KMS-11 (cell line): ENCODE measurements at regions not wholly inside any gene's neighbourhood (a gene's known extent, or its start where the extent isn't known, plus 50 kb on each side); places are given as distances from the start of the nearest gene placed in this dataset.

Source experiments
- H2AFZ ChIP-seq: fragments of 200-600 bp; sonication (generic); 2 replicates; pipeline ENCODE4 v1.6.1; 2016; ENCODE audit warnings: antibody characterized with exemption, mixed run types, low read depth
- H3K27ac ChIP-seq: fragments of 200-600 bp; sonication (generic); 2 replicates; pipeline ENCODE4 v1.6.1; 2016; ENCODE audit warnings: mild to moderate bottlenecking, mixed run types
- H3K27me3 ChIP-seq: fragments of 200-600 bp; sonication (generic); 2 replicates; pipeline ENCODE4 v1.6.1; 2017; ENCODE audit warnings: mild to moderate bottlenecking, low read depth, mixed run types, moderate library complexity; ENCODE audit not compliant: insufficient read depth
- H3K36me3 ChIP-seq: fragments of 200-600 bp; sonication (generic); 2 replicates; pipeline ENCODE4 v1.6.1; 2017; ENCODE audit warnings: mild to moderate bottlenecking, mixed run types; ENCODE audit not compliant: insufficient read depth
- H3K4me1 ChIP-seq: fragments of 200-600 bp; sonication (generic); 2 replicates; pipeline ENCODE4 v1.6.1; 2016; ENCODE audit warnings: mild to moderate bottlenecking, low read depth, mixed run types; ENCODE audit not compliant: poor library complexity, severe bottlenecking
- H3K4me2 ChIP-seq: fragments of 200-600 bp; sonication (generic); 2 replicates; pipeline ENCODE4 v1.7.0; 2016; ENCODE audit warnings: mild to moderate bottlenecking, mixed run types
- H3K4me3 ChIP-seq: fragments of 200-600 bp; sonication (generic); IDR thresholded peaks from 2 replicates; pipeline ENCODE4 v1.6.1; 2017; ENCODE audit warnings: low read depth, low read length, mixed read lengths; ENCODE audit not compliant: insufficient read depth
- H3K79me2 ChIP-seq: fragments of 200-600 bp; sonication (generic); 2 replicates; pipeline ENCODE4 v1.6.1; 2016; ENCODE audit warnings: low read depth, mixed run types; ENCODE audit not compliant: insufficient read depth
- H3K9ac ChIP-seq: fragments of 200-600 bp; sonication (generic); 2 replicates; pipeline ENCODE4 v1.6.1; 2016; ENCODE audit warnings: mild to moderate bottlenecking, mixed run types
- H4K20me1 ChIP-seq: fragments of 200-600 bp; sonication (generic); 2 replicates; pipeline ENCODE4 v1.6.1; 2016; ENCODE audit warnings: mild to moderate bottlenecking, mixed run types; ENCODE audit not compliant: insufficient read depth
- TF ChIP-seq, protein P1 (sequence below): fragments of 200-600 bp; sonication (generic); conservative IDR thresholded peaks from 2 replicates; pipeline ENCODE4 v1.6.1; 2017; ENCODE audit warnings: low read depth, mild to moderate bottlenecking, antibody characterized with exemption, low read length, moderate library complexity, mixed read lengths

DNA sequence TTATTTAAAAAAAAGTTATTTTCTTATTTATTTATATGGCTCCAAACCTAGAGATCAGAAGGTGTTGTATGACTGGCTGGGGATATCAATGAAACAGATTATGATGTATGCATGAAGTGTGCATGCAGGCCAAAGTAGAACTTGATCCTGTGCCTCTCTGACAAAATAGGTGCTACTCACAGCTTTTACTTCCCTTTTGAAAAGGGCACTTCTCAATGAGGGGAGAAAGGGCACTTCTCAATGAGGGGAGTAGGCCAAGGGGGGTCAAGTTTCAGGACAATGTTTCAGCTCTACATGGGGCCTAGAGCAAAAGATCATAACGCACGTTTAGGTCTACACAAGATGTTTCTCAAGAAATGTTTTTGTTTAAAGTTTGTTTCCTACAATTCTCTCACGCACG, 397.5 kb downstream of the ETS1 start:
- Histone ChIP-seq H3K36me3 (no peaks in the 10 kb centered on the region), H3K27me3 (no peaks in the 10 kb centered on the region), H3K4me3 (no peak overlapping the region), H3K9ac (no peak overlapping the region), H3K4me1 (no peaks in the 10 kb centered on the region), H3K79me2 (no peaks in the 10 kb centered on the region), H4K20me1 (no peaks in the 10 kb centered on the region), H3K4me2 (no peak overlapping the region), H3K27ac (no peak overlapping the region), H2AFZ (no peak overlapping the region)
- TF ChIP-seq, protein P1, sequence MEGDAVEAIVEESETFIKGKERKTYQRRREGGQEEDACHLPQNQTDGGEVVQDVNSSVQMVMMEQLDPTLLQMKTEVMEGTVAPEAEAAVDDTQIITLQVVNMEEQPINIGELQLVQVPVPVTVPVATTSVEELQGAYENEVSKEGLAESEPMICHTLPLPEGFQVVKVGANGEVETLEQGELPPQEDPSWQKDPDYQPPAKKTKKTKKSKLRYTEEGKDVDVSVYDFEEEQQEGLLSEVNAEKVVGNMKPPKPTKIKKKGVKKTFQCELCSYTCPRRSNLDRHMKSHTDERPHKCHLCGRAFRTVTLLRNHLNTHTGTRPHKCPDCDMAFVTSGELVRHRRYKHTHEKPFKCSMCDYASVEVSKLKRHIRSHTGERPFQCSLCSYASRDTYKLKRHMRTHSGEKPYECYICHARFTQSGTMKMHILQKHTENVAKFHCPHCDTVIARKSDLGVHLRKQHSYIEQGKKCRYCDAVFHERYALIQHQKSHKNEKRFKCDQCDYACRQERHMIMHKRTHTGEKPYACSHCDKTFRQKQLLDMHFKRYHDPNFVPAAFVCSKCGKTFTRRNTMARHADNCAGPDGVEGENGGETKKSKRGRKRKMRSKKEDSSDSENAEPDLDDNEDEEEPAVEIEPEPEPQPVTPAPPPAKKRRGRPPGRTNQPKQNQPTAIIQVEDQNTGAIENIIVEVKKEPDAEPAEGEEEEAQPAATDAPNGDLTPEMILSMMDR = no peak

DNA sequence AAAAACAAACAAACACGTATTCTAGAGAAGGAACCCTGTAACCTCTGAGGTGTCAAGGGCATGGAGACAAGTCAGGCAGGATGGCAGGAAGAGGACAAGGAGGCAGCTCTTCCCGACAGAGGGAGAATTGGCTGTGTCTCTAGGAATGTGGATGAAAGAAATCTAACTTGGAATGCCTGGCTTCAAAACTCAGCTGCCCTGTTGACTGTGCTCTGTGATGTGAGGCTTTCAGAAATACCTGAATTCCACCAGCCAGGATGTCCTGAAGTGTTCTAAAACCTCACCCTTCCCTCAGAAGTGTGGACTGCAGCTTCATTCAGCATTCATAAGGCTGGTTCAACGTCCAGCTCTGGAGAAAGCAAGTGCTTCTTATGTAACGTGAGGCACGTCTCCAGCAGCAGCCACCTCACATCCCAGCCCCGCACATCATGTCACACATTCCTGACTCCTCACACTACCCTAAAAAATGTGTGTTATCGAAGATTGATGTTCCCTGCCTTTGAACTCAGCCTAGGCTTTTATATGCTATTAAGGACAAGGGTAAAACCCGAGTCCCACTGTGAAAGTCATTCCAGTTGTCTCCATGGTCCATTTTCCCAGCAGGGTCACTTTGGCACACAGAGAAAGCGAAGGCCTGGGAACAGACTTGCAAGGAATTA, 398.9 kb downstream of the ETS1 start:
- TF ChIP-seq, protein P1 = no peak

DNA sequence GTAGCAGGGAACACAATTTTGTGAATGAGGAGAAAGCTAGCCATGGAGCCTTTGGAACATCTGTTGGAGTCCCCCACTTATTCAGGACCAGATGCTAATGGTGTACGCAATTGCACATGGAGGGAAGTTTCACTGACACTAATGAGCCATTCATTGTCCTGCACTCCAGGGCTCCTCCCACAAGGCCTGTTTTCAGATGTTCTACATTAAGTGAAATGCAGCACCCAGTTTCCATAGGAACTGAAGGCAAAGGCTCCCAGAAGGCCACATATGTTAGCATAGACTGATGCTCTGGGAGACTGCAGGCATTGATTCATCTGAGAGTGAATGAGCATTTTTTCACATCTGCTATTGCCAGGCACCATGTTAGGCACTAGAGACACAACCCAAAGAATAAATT, 399.5 kb downstream of the ETS1 start:
- no peak overlapping the region for H2AFZ ChIP-seq
- no peaks in the 10 kb centered on the region for H4K20me1 ChIP-seq
- no peak overlapping the region for H3K4me2 ChIP-seq
- TF ChIP-seq, protein P1 = no peak
- no peak overlapping the region for H3K4me3 ChIP-seq
- H3K4me1 ChIP-seq = no peaks in the 10 kb centered on the region
- no peaks in the 10 kb centered on the region for H3K36me3 ChIP-seq
- no peaks in the 10 kb centered on the region for H3K27me3 ChIP-seq
- no peak overlapping the region for H3K27ac ChIP-seq
- no peak overlapping the region for H3K9ac ChIP-seq
- H3K79me2 ChIP-seq = no peaks in the 10 kb centered on the region

More for the DNA sequence above, 398.9 kb downstream of the ETS1 start:
- Histone ChIP-seq H3K27me3 (no peaks in the 10 kb centered on the region), H3K4me2 (no peak overlapping the region), H3K4me1 (no peaks in the 10 kb centered on the region), H3K4me3 (no peak overlapping the region), H3K79me2 (no peaks in the 10 kb centered on the region), H4K20me1 (no peaks in the 10 kb centered on the region), H3K36me3 (no peaks in the 10 kb centered on the region), H2AFZ (no peak overlapping the region), H3K9ac (no peak overlapping the region), H3K27ac (no peak overlapping the region)

DNA sequence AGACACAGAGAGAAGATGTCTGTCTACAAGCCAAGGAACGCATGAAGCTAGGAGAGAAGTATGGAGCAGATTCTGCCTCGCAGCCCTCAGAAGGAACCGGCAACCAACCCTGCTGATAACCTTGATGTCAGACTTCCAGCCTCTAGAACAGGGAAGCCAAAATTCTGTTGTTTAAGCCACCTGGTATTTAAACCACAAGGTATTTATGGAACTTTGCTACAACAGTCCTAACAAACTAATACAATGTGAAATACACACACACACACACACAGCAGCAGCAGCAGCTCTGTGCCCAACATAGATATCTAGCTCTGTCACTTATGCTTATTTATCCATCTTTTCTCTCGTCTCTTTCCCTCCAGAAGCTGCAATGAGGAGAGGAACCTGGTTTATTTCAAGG, 400.0 kb downstream of the ETS1 start:
- H3K79me2 ChIP-seq = no peaks in the 10 kb centered on the region
- H3K4me2 ChIP-seq = no peak overlapping the region
- no peaks in the 10 kb centered on the region for H3K36me3 ChIP-seq
- H2AFZ ChIP-seq = no peak overlapping the region
- no peak overlapping the region for H3K9ac ChIP-seq
- H3K4me1 ChIP-seq = no peaks in the 10 kb centered on the region
- no peaks in the 10 kb centered on the region for H4K20me1 ChIP-seq
- no peak overlapping the region for H3K27ac ChIP-seq
- TF ChIP-seq, protein P1 = no peak
- no peaks in the 10 kb centered on the region for H3K27me3 ChIP-seq
- no peak overlapping the region for H3K4me3 ChIP-seq
